COLO829 (cell line): ENCODE measurements at regions not wholly inside any gene's neighbourhood (a gene's known extent, or its start where the extent isn't known, plus 50 kb on each side); places are given as distances from the start of the nearest gene placed in this dataset.
"Not testable (repeated sequence)": the region's sequence is repeated elsewhere in the genome, so short reads cannot be mapped to it uniquely, and the experiment has no call there.

Experiments
- DNase-seq: peaks from one replicate; pipeline ENCODE4 v3.0.0; 2012; ENCODE audit warnings: low spot score

- not testable (repeated sequence) for DNase-seq
Measured at GRCh38 chr2:238723740-238724320, 124.1 kb upstream of the TWIST2 start.

GRCh38 chr2:238724728-238725127 is 123.2 kb upstream of the TWIST2 start:
- no peak for DNase-seq

GRCh38 chr2:238725298-238725697 is 122.6 kb upstream of the TWIST2 start:
- DNase-seq, result no peak

GRCh38 chr2:238726670-238727584 is 121.0 kb upstream of the TWIST2 start:
- no peak for DNase-seq

DNA sequence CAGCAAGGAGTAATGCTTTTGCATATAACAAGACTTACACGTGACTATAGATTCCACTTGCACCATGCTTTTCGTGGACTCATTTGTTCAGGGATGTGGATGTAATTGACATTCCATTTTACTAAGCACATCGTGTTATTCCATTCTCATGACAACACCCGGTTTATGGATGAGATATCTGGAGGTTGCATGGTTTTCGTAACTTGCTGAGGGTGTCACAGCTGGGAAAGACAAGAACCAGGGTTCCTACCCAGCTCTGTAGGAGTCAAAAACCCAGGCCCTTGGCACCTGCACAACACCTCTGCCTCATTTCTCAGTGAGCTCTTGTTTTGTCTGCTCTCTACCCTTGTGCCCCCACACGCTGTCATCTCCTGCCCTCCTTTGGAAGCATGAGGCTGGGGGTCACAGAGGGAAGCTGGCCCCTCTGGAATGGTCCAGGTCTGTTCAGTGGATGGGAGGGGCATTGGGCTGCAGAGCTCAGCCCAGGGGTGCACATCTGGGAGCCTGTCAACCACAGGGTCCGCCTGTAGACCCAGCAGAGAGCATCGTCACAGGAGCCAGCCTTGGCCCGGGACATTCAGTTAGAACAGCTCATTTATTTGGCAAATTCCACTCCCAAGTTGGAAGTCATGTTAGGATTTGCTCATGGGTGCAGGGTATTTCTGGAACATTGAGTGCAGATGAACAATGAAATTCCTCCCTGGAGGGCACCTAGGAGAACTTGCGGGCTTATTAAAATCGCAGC is 120.1 kb upstream of the TWIST2 start:
- no peak for DNase-seq

- DNase-seq, result no peak
Measured at GRCh38 chr2:238728330-238729260, 119.3 kb upstream of the TWIST2 start.

DNA sequence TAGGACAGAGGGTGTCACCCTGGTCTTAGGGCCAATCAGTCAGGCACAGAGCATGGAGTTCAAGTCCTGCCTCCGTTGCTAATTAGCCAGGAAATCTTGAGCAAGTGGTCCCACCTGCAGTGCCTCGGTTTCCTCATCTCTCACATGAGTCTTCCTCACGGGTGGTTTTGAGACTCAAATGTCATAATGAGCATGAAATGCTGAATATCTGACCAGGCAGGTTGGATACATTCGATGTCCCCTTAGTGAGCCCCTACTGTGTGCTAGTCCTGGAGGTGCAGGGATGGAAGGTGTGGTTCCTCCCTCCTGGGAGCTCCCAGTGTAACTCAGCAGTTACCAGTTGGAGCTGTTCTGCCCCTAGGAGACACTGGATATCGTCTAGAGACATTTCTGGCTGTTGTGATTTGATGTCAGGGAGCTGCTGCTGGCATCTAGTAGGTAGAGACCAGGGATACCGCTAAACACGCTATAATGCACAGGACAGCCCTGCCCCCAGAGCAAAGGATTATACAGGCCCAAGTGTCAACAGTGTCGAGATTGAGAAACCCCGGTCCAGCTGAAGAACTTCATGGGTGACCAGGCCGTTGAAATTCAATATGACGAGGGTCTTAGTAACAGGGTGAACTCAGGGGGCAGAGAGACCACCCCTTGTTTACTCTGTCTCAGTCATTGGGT is 118.5 kb upstream of the TWIST2 start:
- DNase-seq, result no peak

GRCh38 chr2:238730001-238730669 is 117.8 kb upstream of the TWIST2 start:
- DNase-seq, result no peak

- no peak for DNase-seq
Measured at GRCh38 chr2:238730881-238731280, 117.0 kb upstream of the TWIST2 start.

DNA sequence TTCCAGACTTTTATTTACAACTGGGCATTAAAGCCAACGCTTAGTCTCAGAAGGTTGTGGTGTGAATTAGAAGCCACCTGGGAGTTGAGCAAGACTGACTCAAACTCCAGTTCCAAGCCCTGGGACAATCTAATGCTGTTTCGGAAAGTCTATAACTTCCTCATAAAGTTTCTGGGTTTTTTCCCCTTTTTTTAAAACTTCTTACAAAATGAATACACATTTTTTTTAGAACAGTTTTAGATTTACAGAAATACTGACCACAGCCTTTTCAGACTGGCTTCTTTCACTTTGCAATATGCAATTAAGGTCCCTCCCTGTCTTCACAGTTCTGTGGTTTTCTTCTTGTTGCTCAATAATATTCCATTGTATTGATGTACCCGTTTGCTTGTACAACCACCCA is 115.9 kb upstream of the TWIST2 start:
- no peak for DNase-seq

- DNase-seq, result no peak
Measured at GRCh38 chr2:238738917-238739316, 109.0 kb upstream of the TWIST2 start.

DNA sequence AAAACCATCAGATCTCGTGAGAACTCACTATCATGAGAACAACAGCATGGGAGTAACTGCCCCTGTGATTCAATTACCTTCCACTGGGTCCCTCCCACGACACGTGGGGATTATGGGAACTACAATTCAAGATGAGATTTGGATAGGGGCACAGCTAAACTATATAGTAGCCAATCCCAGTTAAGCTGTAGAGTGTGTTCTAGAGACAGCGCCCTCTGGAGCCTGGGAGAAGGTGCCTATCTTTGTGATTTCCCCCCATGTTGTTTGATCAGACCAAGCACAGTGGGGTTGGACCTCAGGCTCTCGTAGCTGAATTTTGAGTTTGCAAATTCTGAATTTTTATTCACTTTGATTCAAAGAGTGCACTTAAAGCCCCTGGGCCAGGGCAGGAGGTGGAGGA is 108.2 kb upstream of the TWIST2 start:
- DNase-seq, result no peak

GRCh38 chr2:238741277-238741676 is 106.6 kb upstream of the TWIST2 start:
- no peak for DNase-seq

DNA sequence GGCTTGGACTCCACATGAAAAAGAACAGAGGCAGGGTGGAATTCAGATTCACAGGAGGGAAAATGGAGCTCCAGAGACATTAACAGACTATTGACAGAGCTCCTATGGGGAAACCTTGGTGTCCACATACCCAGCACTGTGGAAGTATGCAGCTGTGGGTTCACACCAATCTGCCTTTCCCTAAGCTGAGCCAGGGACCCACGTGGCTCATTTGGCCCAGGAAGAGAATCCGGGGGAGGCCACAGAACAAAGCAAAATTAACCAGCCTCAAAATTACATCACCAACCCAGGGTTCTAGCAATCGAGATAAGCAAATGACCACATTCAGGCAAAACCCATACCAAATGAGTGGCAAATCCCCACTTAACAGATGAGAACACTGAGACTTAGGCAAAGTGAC is 105.8 kb upstream of the TWIST2 start:
- no peak for DNase-seq

GRCh38 chr2:238742664-238743063 is 105.2 kb upstream of the TWIST2 start:
- no peak for DNase-seq

DNA sequence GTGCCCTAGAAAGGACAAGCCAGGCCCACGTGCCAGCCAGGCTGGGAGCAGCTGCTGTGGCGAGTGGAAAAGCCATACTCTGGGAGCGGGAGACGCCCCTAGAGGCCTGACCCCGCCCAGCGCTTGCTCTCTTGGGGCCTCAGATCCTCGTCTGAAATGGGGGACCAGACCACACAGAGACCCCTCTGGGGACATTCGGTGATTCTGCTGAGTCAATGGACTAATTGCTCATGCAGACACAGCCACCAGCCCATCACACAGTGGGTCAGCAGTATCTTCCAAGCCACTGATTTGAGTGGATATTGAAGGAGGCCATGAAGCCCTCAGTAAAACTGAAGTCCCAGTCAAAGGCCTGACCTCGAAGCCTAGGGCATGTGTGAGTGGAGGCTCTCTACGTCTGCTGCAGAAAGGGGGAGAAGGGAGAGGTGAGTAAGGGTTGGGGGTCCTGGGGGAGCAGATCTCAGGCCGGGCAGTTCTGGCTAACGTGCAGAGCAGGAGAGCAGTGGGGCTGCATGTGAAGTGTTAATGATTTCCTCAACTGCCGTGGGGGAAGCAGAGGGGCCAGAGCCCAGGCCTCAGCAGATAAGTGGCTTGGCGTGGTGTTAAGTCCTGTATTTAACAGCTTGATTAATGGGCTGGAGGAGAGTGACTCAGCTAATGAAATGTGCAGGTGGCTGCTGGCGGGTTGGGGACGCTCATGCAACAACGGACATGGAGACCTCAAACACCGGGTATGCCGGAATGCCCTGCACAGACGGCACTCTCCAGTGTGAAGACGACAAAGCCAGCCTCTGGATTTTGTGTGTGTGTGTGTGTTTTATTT is 104.4 kb upstream of the TWIST2 start:
- no peak for DNase-seq

DNA sequence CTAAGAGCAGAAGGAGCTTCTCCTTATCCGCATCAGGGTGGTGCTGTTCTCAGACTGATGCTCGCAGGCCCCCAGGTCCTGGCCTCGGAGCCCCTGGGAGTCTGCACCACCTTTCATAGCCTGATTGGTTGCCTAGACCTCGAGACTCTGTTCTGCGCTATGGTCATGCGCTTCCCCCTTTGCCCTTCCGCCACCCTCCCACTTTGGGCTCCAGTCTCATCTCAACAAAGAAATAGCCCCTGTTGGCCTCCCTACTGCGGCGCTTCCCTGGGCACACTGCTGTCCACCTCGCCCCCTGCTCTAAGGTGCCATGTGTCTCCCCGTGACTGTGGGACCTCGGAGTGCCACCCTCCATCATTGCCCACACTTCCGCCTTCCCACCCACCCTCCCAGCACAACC is 102.9 kb upstream of the TWIST2 start:
- DNase-seq, result no peak

- DNase-seq, result no peak
Measured at GRCh38 chr2:238745997-238746396, 101.9 kb upstream of the TWIST2 start.

DNA sequence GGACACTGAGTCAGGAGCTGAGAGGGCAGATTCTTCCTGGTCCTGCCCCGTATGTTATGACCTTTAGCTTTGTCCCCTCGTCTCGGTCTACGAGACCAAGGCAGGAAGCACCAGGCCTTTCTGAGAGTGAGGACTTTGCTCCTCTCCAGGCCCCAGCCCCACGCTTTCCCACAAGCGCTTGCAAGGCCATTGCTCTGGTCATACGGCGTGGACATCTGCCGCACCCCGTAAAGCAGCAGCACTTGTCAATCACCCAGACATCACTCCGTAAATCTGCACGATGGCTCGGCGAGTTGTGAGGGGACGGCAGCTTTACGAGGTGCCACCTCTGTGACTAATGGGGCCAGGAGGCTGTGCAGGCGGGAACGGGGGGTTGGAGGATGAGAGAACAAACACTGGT is 100.8 kb upstream of the TWIST2 start:
- no peak for DNase-seq

DNA sequence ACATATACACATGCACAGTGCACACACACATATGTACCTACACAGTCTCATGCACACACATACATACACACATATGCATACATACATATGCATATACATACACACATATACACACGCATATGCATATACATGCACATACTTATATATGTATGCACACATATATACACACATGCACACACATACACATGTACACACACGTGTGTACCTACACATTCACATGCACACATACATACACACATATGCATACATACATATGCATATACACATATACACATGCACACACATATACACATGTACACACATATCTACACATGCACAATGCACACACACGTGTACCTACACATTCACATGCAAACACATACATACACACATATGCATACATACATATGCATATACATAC is 100.3 kb upstream of the TWIST2 start:
- DNase-seq, result no peak
